ENCODE measurements at regions not wholly inside any gene's neighbourhood (a gene's known extent, or its start where the extent isn't known, plus 50 kb on each side); places are given as distances from the start of the nearest gene placed in this dataset.

DNA sequence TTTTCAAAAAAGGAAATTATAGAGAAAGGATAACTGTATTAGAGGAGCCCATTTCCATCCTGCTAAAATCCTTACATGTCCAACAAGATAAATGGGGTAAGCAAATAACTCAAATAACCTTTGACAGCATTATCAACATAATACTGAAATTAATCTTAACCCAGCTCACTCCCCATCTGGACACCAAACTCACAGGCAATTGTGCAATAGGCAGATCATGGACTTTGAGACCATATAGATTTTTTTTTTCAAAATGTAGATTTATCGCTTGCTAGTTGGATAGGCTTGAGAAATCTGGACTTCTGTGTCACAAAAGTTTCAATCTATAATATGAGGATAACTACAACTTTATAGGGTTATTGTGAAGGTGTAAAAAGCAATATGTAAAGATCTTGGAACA, 134.4 kb upstream of the ASCC3 start:
- no peaks in the 10 kb centered on the region for H3K79me2 ChIP-seq (ENCODE audit: low read length)

DNA sequence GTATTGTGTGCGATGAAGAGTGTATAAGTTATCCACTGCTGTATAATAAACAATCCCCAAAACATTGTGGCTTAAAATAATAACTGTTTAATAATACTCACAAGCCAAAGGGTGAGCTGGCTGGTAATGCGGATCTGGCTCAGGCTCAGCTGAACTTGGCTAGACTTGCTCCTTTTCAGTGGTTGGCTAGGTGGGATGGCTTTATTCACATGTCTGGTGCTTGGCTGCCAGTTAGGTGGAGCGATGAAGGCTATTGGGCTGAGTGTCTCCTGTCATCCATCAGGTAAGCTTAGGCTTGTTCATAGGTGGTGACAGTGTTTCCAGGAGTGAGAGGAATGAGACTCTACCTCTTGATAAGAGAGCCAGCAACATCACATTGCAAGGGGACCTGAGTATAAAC, 135.0 kb upstream of the ASCC3 start:
- peaks cover 4% of the 10 kb centered on the region for H3K4me1 ChIP-seq (ENCODE audit: low read length)

More for the DNA sequence above, 134.4 kb upstream of the ASCC3 start:
- Histone ChIP-seq H3K9me2 (replicated peaks; ENCODE audit: insufficient read depth, low read length) (no peaks in the 10 kb centered on the region), H3K4me2 (ENCODE audit: low read depth, low read length, poor library complexity, severe bottlenecking) (no peak overlapping the region), H3K4me3 (ENCODE audit: low read length) (no peak overlapping the region), H3K27ac (ENCODE audit: low read length) (no peak overlapping the region), H3K27me3 (ENCODE audit: low read length) (no peaks in the 10 kb centered on the region), H3K36me3 (ENCODE audit: insufficient read depth, low read length) (no peaks in the 10 kb centered on the region), H4K20me1 (ENCODE audit: insufficient read depth, low read depth, low read length) (no peaks in the 10 kb centered on the region), H2AFZ (ENCODE audit: low read length) (no peak overlapping the region), H3K9me3 (ENCODE audit: low read length) (no peaks in the 10 kb centered on the region), H3K4me1 (ENCODE audit: low read length) (peaks cover 10% of the 10 kb centered on the region), H3K9ac (ENCODE audit: low read length) (no peak overlapping the region)
- no peak for DNase-seq

DNA sequence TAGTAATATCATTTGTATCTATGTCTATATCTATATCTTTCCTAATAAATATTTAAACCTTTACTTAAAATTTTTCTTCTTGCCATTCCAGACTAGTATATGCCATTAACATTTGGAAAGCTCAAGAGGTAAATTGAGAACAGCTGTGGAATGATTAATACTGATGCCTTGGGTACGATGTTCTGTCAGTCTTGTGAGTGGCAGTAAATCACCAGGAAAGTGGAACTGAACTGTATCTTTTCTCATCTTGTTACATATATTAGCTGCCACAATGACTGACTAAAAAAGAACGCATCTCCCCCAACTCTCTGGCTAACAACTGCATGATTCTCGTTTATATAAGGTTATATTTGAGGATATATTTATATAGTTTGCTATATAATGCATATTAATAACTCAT, 137.0 kb upstream of the ASCC3 start:
- Histone ChIP-seq H3K27me3 (ENCODE audit: low read length) (no peaks in the 10 kb centered on the region), H3K4me3 (ENCODE audit: low read length) (no peak overlapping the region), H3K9me3 (ENCODE audit: low read length) (no peaks in the 10 kb centered on the region), H3K4me2 (ENCODE audit: low read depth, low read length, poor library complexity, severe bottlenecking) (no peak overlapping the region), H3K27ac (ENCODE audit: low read length) (no peak overlapping the region), H2AFZ (ENCODE audit: low read length) (no peak overlapping the region), H3K36me3 (ENCODE audit: insufficient read depth, low read length) (no peaks in the 10 kb centered on the region), H3K9ac (ENCODE audit: low read length) (no peak overlapping the region), H3K9me2 (replicated peaks; ENCODE audit: insufficient read depth, low read length) (no peaks in the 10 kb centered on the region), H3K79me2 (ENCODE audit: low read length) (no peaks in the 10 kb centered on the region), H4K20me1 (ENCODE audit: insufficient read depth, low read depth, low read length) (no peaks in the 10 kb centered on the region), H3K4me1 (ENCODE audit: low read length) (no peaks in the 10 kb centered on the region)
- no peak for DNase-seq

More for the DNA sequence above, 135.0 kb upstream of the ASCC3 start:
- no peak for DNase-seq
- H3K9me2 ChIP-seq (replicated peaks; ENCODE audit: insufficient read depth, low read length) = no peaks in the 10 kb centered on the region
- H3K27me3 ChIP-seq (ENCODE audit: low read length) = no peaks in the 10 kb centered on the region
- H2AFZ ChIP-seq (ENCODE audit: low read length) = no peak overlapping the region
- H3K9me3 ChIP-seq (ENCODE audit: low read length) = no peaks in the 10 kb centered on the region
- H3K36me3 ChIP-seq (ENCODE audit: insufficient read depth, low read length) = no peaks in the 10 kb centered on the region
- H3K79me2 ChIP-seq (ENCODE audit: low read length) = no peaks in the 10 kb centered on the region
- no peak overlapping the region for H3K4me2 ChIP-seq (ENCODE audit: low read depth, low read length, poor library complexity, severe bottlenecking)
- H3K4me3 ChIP-seq (ENCODE audit: low read length) = no peak overlapping the region
- no peak overlapping the region for H3K9ac ChIP-seq (ENCODE audit: low read length)
- H4K20me1 ChIP-seq (ENCODE audit: insufficient read depth, low read depth, low read length) = no peaks in the 10 kb centered on the region
- H3K27ac ChIP-seq (ENCODE audit: low read length) = no peak overlapping the region

DNA sequence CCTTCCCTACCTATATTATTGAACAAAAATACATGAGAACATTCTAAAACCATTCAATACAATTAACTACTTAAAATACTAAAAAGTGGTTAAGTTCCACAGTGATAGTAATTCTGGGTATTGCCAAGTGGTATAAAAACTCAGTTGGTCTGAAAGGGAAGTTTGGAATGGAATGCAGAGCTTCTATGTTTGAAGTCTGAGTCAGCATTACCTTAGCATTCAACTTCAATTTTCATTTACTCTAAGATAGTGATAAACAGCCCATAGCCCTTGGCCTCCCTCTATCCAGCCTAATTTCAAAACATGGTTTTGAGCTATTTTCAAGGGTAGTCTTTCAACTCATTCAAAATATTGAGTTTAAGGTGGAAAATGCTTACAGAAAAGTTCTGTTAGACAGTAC, 140.4 kb upstream of the ASCC3 start:
- no peak for DNase-seq
- no peaks in the 10 kb centered on the region for H4K20me1 ChIP-seq (ENCODE audit: insufficient read depth, low read depth, low read length)
- no peaks in the 10 kb centered on the region for H3K36me3 ChIP-seq (ENCODE audit: insufficient read depth, low read length)
- H2AFZ ChIP-seq (ENCODE audit: low read length) = no peak overlapping the region
- H3K27ac ChIP-seq (ENCODE audit: low read length) = no peak overlapping the region
- no peaks in the 10 kb centered on the region for H3K79me2 ChIP-seq (ENCODE audit: low read length)
- H3K9ac ChIP-seq (ENCODE audit: low read length) = no peak overlapping the region
- no peaks in the 10 kb centered on the region for H3K9me3 ChIP-seq (ENCODE audit: low read length)
- no peaks in the 10 kb centered on the region for H3K27me3 ChIP-seq (ENCODE audit: low read length)
- no peaks in the 10 kb centered on the region for H3K4me1 ChIP-seq (ENCODE audit: low read length)
- no peaks in the 10 kb centered on the region for H3K9me2 ChIP-seq (replicated peaks; ENCODE audit: insufficient read depth, low read length)
- H3K4me2 ChIP-seq (ENCODE audit: low read depth, low read length, poor library complexity, severe bottlenecking) = no peak overlapping the region
- no peak overlapping the region for H3K4me3 ChIP-seq (ENCODE audit: low read length)

DNA sequence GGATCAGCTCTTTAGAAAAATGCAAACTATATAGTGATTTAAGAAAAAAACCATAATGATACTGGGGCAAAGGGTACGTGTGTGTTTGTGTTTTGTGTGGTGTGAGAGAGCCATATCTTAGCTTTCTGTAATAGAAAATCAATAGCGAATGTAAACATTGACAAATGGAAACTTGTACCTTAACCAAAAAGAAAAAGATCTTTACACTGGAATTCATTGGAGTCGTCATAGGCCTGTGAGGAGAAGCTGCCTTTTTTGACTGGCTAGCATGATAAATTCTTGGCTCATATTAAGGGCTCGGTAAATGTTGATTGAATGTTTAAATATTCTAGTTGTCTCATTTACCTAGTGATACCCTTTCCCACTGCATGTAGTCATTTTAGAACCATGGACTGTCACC, 161.8 kb upstream of the ASCC3 start:
- H3K79me2 ChIP-seq (ENCODE audit: low read length) = no peaks in the 10 kb centered on the region
- no peaks in the 10 kb centered on the region for H3K27me3 ChIP-seq (ENCODE audit: low read length)
- no peak overlapping the region for H3K4me3 ChIP-seq (ENCODE audit: low read length)
- H3K4me1 ChIP-seq (ENCODE audit: low read length) = no peaks in the 10 kb centered on the region
- no peaks in the 10 kb centered on the region for H3K9me3 ChIP-seq (ENCODE audit: low read length)
- no peak overlapping the region for H3K9ac ChIP-seq (ENCODE audit: low read length)
- no peaks in the 10 kb centered on the region for H3K36me3 ChIP-seq (ENCODE audit: insufficient read depth, low read length)
- no peaks in the 10 kb centered on the region for H3K9me2 ChIP-seq (replicated peaks; ENCODE audit: insufficient read depth, low read length)
- no peak overlapping the region for H2AFZ ChIP-seq (ENCODE audit: low read length)
- no peaks in the 10 kb centered on the region for H4K20me1 ChIP-seq (ENCODE audit: insufficient read depth, low read depth, low read length)
- H3K27ac ChIP-seq (ENCODE audit: low read length) = no peak overlapping the region
- DNase-seq = no peak
- H3K4me2 ChIP-seq (ENCODE audit: low read depth, low read length, poor library complexity, severe bottlenecking) = no peak overlapping the region

DNA sequence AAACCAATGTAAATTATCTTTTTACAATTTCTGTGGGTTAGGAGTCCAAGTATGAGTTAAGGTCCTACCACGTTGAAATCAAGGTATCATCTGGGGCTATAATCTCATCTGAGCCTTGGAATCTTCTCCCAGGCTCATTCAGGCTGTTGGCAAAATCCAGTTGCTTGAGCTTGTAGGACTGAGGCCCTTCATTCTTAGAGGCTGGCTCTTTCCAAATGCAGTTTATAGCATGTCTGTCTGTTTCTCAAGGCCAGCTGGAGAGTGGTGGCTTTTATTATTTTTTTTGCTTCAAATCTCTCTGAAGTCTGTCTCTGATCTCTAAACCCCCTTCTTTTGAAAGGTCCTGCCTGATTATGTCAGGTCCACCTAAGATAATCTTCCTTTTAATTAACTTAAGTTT, 177.2 kb upstream of the ASCC3 start:
- Histone ChIP-seq H3K4me2 (ENCODE audit: low read depth, low read length, poor library complexity, severe bottlenecking) (no peak overlapping the region), H4K20me1 (ENCODE audit: insufficient read depth, low read depth, low read length) (no peaks in the 10 kb centered on the region), H3K36me3 (ENCODE audit: insufficient read depth, low read length) (no peaks in the 10 kb centered on the region), H3K4me3 (ENCODE audit: low read length) (no peak overlapping the region), H3K27me3 (ENCODE audit: low read length) (no peaks in the 10 kb centered on the region), H2AFZ (ENCODE audit: low read length) (no peak overlapping the region), H3K9me2 (replicated peaks; ENCODE audit: insufficient read depth, low read length) (no peaks in the 10 kb centered on the region), H3K4me1 (ENCODE audit: low read length) (no peaks in the 10 kb centered on the region), H3K9ac (ENCODE audit: low read length) (no peak overlapping the region), H3K79me2 (ENCODE audit: low read length) (no peaks in the 10 kb centered on the region), H3K9me3 (ENCODE audit: low read length) (no peaks in the 10 kb centered on the region), H3K27ac (ENCODE audit: low read length) (no peak overlapping the region)
- DNase-seq = no peak

DNA sequence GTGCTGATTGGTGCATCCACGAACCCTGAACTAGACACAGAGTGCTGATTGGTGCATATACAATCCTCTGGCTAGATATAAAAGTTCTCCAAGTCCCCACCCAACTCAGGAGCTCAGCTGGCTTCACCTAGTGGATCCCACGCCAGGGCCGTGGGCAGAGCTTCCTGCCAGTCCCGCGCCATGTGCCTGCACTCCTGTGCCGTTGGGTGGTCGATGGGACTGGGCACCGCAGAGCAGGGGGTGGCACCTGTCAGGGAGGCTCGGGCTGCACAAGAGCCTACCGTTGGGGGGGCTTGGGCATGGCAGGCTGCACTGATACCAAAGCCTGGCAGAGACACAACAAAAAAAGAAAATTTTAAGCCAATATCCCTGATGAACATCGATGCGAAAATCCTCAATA, 185.4 kb upstream of the ASCC3 start:
- H3K9me2 ChIP-seq (replicated peaks; ENCODE audit: insufficient read depth, low read length) = no peaks in the 10 kb centered on the region
- no peaks in the 10 kb centered on the region for H3K27me3 ChIP-seq (ENCODE audit: low read length)
- DNase-seq = no peak
- no peak overlapping the region for H2AFZ ChIP-seq (ENCODE audit: low read length)
- no peak overlapping the region for H3K27ac ChIP-seq (ENCODE audit: low read length)
- H3K9me3 ChIP-seq (ENCODE audit: low read length) = no peaks in the 10 kb centered on the region
- H3K79me2 ChIP-seq (ENCODE audit: low read length) = no peaks in the 10 kb centered on the region
- H3K9ac ChIP-seq (ENCODE audit: low read length) = no peak overlapping the region
- H3K4me3 ChIP-seq (ENCODE audit: low read length) = no peak overlapping the region
- H3K4me2 ChIP-seq (ENCODE audit: low read depth, low read length, poor library complexity, severe bottlenecking) = no peak overlapping the region
- no peaks in the 10 kb centered on the region for H4K20me1 ChIP-seq (ENCODE audit: insufficient read depth, low read depth, low read length)
- H3K36me3 ChIP-seq (ENCODE audit: insufficient read depth, low read length) = no peaks in the 10 kb centered on the region
- H3K4me1 ChIP-seq (ENCODE audit: low read length) = no peaks in the 10 kb centered on the region

DNA sequence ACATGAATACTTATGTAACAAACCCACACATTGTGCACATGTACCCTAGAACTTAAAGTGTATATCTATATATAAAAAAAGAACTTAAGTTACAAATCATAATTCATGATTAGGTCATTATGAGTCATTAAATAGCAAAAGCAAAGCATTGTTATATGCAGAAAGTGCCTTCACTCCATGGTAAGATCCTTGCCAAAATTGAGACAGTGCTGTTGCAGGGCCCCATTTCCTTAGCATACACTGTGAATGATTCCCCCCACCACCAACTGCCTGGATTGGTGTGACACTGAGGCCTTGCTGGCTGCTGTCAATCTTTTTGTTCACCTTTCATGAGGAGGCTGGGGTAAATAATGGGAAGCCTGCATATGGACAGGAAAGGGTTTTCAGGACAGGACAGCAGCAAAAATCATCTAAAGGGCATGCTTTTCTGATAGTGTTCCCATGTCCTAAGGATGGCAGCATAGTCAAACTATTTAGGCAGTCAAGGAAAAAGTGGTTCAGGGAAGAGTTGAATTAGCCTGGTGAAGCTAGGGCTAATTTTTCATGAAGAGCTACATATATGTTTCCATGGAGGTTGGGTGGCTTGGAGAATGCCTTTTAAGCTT, 188.2 kb upstream of the ASCC3 start:
- Histone ChIP-seq H3K4me1 (ENCODE audit: low read length) (no peaks in the 10 kb centered on the region), H3K27me3 (ENCODE audit: low read length) (no peaks in the 10 kb centered on the region), H3K4me3 (ENCODE audit: low read length) (no peak overlapping the region), H4K20me1 (ENCODE audit: insufficient read depth, low read depth, low read length) (no peaks in the 10 kb centered on the region), H3K36me3 (ENCODE audit: insufficient read depth, low read length) (no peaks in the 10 kb centered on the region), H3K4me2 (ENCODE audit: low read depth, low read length, poor library complexity, severe bottlenecking) (no peak overlapping the region), H3K9me3 (ENCODE audit: low read length) (no peaks in the 10 kb centered on the region), H3K9me2 (replicated peaks; ENCODE audit: insufficient read depth, low read length) (no peaks in the 10 kb centered on the region), H3K27ac (ENCODE audit: low read length) (no peak overlapping the region), H3K9ac (ENCODE audit: low read length) (no peak overlapping the region), H2AFZ (ENCODE audit: low read length) (no peak overlapping the region), H3K79me2 (ENCODE audit: low read length) (no peaks in the 10 kb centered on the region)
- DNase-seq = no peak

Measured in Karpas-422 (cell line).